Endothelial cell (in vitro differentiated cells): ENCODE measurements at regions not wholly inside any gene's neighbourhood (a gene's known extent, or its start where the extent isn't known, plus 50 kb on each side); places are given as distances from the start of the nearest gene placed in this dataset.

Experiments
- DNase-seq: peaks from one replicate; pipeline ENCODE4 v3.0.0; 2021; ENCODE audit warnings: low spot score
- H3K27ac Mint-ChIP-seq: one replicate; pipeline ENCODE4 v1.8.0; 2021; ENCODE audit warnings: mixed read lengths, inconsistent platforms; ENCODE audit not compliant: unreplicated experiment
- H3K27me3 Mint-ChIP-seq: one replicate; pipeline ENCODE4 v1.8.0; 2021; ENCODE audit warnings: mild to moderate bottlenecking, moderate library complexity, mixed read lengths, inconsistent platforms; ENCODE audit not compliant: unreplicated experiment
- H3K36me3 Mint-ChIP-seq: one replicate; pipeline ENCODE4 v1.8.0; 2021; ENCODE audit warnings: mild to moderate bottlenecking, low read depth, mixed read lengths, inconsistent platforms; ENCODE audit not compliant: unreplicated experiment
- H3K4me1 Mint-ChIP-seq: one replicate; pipeline ENCODE4 v1.8.0; 2021; ENCODE audit warnings: mild to moderate bottlenecking, mixed read lengths, inconsistent platforms; ENCODE audit not compliant: unreplicated experiment
- H3K4me3 Mint-ChIP-seq: one replicate; pipeline ENCODE4 v1.8.0; 2021; ENCODE audit warnings: mild to moderate bottlenecking, mixed read lengths, inconsistent platforms; ENCODE audit not compliant: unreplicated experiment
- H3K9me3 Mint-ChIP-seq: one replicate; pipeline ENCODE4 v1.8.0; 2021; ENCODE audit warnings: mixed read lengths, inconsistent platforms; ENCODE audit not compliant: unreplicated experiment
- TF ChIP-seq, protein P1 (sequence below): fragments of 200-600 bp; sonication (generic); IDR thresholded peaks from one replicate; pipeline ENCODE4 v1.5.0; 2021; ENCODE audit warnings: antibody characterized with exemption; ENCODE audit not compliant: unreplicated experiment

DNA sequence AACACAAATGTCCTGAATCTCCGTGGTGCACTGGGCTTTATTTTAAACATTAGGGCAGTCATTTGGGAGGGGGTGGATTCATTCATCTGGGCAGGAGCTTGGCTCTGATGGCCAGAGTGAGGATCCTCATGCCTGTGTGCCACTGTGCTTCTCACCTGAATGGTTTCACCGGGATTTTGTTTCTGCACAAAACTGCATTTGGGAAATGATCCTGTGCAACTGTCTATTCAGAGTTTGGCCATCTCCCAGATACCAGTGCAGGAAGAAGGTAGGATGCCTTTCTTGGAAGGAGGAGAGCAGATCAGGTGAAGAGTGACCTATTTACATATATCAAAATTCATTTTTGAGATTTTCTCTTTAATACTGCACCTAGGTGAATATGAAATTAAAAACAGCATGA lies 514.4 kb upstream of the SEMA6A start:
- Mint-ChIP-seq H3K4me3 (no peak overlapping the region), H3K36me3 (no peaks in the 10 kb centered on the region), H3K4me1 (no peaks in the 10 kb centered on the region), H3K27me3 (peaks cover 2% of the 10 kb centered on the region), H3K9me3 (no peaks in the 10 kb centered on the region), H3K27ac (no peak overlapping the region)
- no peak for DNase-seq
- TF ChIP-seq, protein P1, sequence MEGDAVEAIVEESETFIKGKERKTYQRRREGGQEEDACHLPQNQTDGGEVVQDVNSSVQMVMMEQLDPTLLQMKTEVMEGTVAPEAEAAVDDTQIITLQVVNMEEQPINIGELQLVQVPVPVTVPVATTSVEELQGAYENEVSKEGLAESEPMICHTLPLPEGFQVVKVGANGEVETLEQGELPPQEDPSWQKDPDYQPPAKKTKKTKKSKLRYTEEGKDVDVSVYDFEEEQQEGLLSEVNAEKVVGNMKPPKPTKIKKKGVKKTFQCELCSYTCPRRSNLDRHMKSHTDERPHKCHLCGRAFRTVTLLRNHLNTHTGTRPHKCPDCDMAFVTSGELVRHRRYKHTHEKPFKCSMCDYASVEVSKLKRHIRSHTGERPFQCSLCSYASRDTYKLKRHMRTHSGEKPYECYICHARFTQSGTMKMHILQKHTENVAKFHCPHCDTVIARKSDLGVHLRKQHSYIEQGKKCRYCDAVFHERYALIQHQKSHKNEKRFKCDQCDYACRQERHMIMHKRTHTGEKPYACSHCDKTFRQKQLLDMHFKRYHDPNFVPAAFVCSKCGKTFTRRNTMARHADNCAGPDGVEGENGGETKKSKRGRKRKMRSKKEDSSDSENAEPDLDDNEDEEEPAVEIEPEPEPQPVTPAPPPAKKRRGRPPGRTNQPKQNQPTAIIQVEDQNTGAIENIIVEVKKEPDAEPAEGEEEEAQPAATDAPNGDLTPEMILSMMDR = no peak

DNA sequence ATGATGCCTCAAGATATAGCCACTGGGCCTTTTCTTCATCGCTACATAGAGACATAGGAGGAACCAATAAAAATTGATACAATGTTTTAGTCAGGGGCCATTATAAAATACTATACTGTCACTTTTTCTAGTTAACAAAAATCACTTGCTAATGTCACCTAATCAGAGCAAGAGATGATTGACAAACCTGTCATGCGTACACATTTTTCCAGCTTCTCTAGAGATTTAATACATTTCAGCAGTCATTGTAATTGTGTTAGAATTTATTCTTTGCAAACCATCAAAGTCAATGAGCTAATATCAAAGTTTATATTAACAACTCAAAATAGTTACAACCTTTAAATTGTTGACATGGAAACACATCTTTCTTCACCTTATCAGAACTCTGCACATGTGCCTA lies 513.6 kb upstream of the SEMA6A start:
- Mint-ChIP-seq H3K4me3 (no peak overlapping the region), H3K36me3 (no peaks in the 10 kb centered on the region), H3K27ac (no peak overlapping the region), H3K9me3 (no peaks in the 10 kb centered on the region), H3K27me3 (peaks cover 2% of the 10 kb centered on the region), H3K4me1 (no peaks in the 10 kb centered on the region)
- TF ChIP-seq, protein P1 = no peak
- DNase-seq = no peak

DNA sequence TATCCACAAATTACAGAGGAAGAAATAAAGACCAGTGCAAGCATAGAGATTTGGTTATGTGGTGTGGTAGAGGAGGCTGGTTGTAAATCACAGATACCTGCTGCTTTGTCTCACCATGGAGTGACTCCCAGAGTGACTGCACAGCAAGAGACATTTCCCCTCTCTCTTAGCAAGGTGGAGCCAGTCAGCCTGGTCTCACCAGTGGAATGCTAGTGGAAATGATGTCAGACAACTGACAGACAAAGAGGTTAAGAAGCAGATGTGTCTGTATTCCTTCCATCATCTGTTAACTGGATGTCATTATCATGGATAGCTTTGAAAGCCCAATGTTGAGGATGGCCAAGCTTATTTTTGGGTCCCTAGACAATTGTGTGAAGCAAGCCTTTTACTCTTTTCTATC lies 509.4 kb upstream of the SEMA6A start:
- TF ChIP-seq, protein P1 = no peak
- Mint-ChIP-seq H3K27me3 (peaks cover 2% of the 10 kb centered on the region), H3K27ac (no peak overlapping the region), H3K9me3 (no peaks in the 10 kb centered on the region), H3K4me3 (no peak overlapping the region), H3K4me1 (no peaks in the 10 kb centered on the region), H3K36me3 (no peaks in the 10 kb centered on the region)
- peak; percentile 11 for DNase-seq

DNA sequence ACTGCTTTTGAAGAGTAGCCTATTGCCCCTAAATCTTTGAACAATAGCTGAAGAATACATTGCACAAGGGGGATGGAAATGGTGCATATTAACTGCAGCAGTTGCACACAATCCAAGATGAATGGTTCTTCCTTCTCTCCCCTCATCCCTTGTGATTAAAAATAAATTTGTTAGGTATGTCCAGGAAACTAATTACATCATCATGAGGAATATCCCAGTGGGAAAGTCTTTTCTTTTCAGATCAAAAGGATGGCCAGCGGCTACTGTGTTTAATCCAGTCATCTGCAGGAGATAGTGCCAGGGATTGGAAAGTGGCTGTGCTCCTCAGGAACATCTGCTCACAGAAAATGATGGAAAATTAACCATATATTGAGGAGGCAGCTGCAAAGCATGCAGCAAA lies 508.4 kb upstream of the SEMA6A start:
- H3K27me3 Mint-ChIP-seq = peaks cover 2% of the 10 kb centered on the region
- DNase-seq = no peak
- H3K27ac Mint-ChIP-seq = no peak overlapping the region
- no peaks in the 10 kb centered on the region for H3K36me3 Mint-ChIP-seq
- H3K4me3 Mint-ChIP-seq = no peak overlapping the region
- no peaks in the 10 kb centered on the region for H3K9me3 Mint-ChIP-seq
- TF ChIP-seq, protein P1 = no peak
- H3K4me1 Mint-ChIP-seq = no peaks in the 10 kb centered on the region

DNA sequence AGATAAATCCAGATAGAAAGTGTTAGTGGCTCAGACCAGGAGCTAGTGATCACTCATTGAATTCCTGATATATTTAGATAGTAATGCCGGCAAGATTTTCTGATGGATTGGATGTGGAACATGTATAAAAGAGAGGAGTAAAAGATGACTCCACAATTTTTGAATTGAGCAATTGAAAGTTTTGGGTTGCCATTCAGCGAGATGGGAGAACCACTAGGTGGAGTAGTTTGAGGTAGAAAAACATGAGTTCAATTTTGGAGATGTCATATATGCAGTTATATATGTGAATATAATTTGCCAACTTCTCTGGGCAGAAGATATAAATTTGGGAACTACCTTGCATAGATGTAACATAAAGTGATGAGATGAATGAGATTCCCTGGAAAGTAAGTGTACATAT lies 502.5 kb upstream of the SEMA6A start:
- H3K27ac Mint-ChIP-seq = no peak overlapping the region
- H3K36me3 Mint-ChIP-seq = no peaks in the 10 kb centered on the region
- H3K27me3 Mint-ChIP-seq = no peaks in the 10 kb centered on the region
- H3K4me3 Mint-ChIP-seq = no peak overlapping the region
- H3K9me3 Mint-ChIP-seq = no peaks in the 10 kb centered on the region
- TF ChIP-seq, protein P1 = peak; percentile 65
- DNase-seq = no peak
- no peaks in the 10 kb centered on the region for H3K4me1 Mint-ChIP-seq
